ENCODE measurements at regions not wholly inside any gene's neighbourhood (a gene's known extent, or its start where the extent isn't known, plus 50 kb on each side); places are given as distances from the start of the nearest gene placed in this dataset.

GRCh38 chr11:111194860-111195568 lies 50.5 kb upstream of the POU2AF2 start:
- Histone ChIP-seq H3K27me3 (ENCODE audit: control insufficient read depth in 3 of 3, insufficient read depth in 3 of 3, low read length in 3 of 3) (no peaks in the 10 kb centered on the region), H3K4me1 (ENCODE audit: control insufficient read depth in 3 of 3, insufficient read depth in 3 of 3, low read length in 3 of 3) (no peaks in the 10 kb centered on the region), H3K4me3 (ENCODE audit: low read length in 3 of 3) (no peak overlapping the region), H3K36me3 (ENCODE audit: control insufficient read depth in 3 of 3, insufficient read depth in 3 of 3, low read length in 3 of 3) (no peaks in the 10 kb centered on the region), H3K27ac (ENCODE audit: low read depth, low read length) (no peak overlapping the region), H3K9ac (ENCODE audit: low read depth in 1 of 3, low read length in 3 of 3) (peak overlapping the region in 1 of 3 donors; percentile 20), H3K9me3 (ENCODE audit: control insufficient read depth in 3 of 3, low read length in 3 of 3) (no peaks in the 10 kb centered on the region)

DNA sequence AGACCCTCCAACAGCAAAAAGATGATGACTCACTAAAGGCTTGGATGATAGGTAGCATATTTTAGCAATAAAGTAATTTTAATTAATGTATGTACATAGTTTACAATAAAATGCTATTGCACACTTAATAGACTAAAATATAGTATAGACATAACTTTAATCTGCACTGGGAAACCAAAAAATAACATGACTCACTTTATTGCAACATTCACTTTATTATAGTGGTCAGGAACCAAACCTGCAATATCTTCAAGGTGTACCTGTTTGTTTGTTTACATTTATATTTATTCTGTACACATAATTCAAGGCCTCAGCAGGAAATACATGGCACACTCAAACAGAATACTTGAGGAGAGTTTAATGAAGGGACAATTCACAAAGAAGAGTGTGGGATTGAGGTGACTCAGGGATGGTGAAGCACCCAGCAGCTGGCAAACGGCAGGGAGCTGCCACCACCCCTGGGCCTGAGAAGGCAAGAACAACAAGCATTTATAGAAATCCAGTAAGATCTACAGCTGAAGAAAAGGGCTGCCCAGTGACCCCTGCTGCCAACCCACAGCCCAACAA lies 51.5 kb upstream of the POU2AF2 start:
- H3K9me3 ChIP-seq (ENCODE audit: control insufficient read depth in 3 of 3, low read length in 3 of 3), result no peaks in the 10 kb centered on the region
- H3K27me3 ChIP-seq (ENCODE audit: control insufficient read depth in 3 of 3, insufficient read depth in 3 of 3, low read length in 3 of 3), result no peaks in the 10 kb centered on the region
- H3K27ac ChIP-seq (ENCODE audit: low read depth, low read length), result no peak overlapping the region
- no peak overlapping the region for H3K9ac ChIP-seq (ENCODE audit: low read depth in 1 of 3, low read length in 3 of 3)
- H3K4me3 ChIP-seq (ENCODE audit: low read length in 3 of 3), result no peak overlapping the region
- H3K36me3 ChIP-seq (ENCODE audit: control insufficient read depth in 3 of 3, insufficient read depth in 3 of 3, low read length in 3 of 3), result no peaks in the 10 kb centered on the region
- H3K4me1 ChIP-seq (ENCODE audit: control insufficient read depth in 3 of 3, insufficient read depth in 3 of 3, low read length in 3 of 3), result no peaks in the 10 kb centered on the region

- Histone ChIP-seq H3K27me3 (ENCODE audit: control insufficient read depth in 3 of 3, insufficient read depth in 3 of 3, low read length in 3 of 3) (no peaks in the 10 kb centered on the region), H3K4me1 (ENCODE audit: control insufficient read depth in 3 of 3, insufficient read depth in 3 of 3, low read length in 3 of 3) (no peaks in the 10 kb centered on the region), H3K9me3 (ENCODE audit: control insufficient read depth in 3 of 3, low read length in 3 of 3) (no peaks in the 10 kb centered on the region), H3K36me3 (ENCODE audit: control insufficient read depth in 3 of 3, insufficient read depth in 3 of 3, low read length in 3 of 3) (no peaks in the 10 kb centered on the region), H3K4me3 (ENCODE audit: low read length in 3 of 3) (no peak overlapping the region), H3K27ac (ENCODE audit: low read depth, low read length) (no peak overlapping the region), H3K9ac (ENCODE audit: low read depth in 1 of 3, low read length in 3 of 3) (no peak overlapping the region)
Observed at GRCh38 chr11:111189466-111189865, 56.1 kb upstream of the POU2AF2 start.

- H3K36me3 ChIP-seq (ENCODE audit: control insufficient read depth in 3 of 3, insufficient read depth in 3 of 3, low read length in 3 of 3), result no peaks in the 10 kb centered on the region
- H3K4me3 ChIP-seq (ENCODE audit: low read length in 3 of 3), result no peak overlapping the region
- no peak overlapping the region for H3K9ac ChIP-seq (ENCODE audit: low read depth in 1 of 3, low read length in 3 of 3)
- H3K27me3 ChIP-seq (ENCODE audit: control insufficient read depth in 3 of 3, insufficient read depth in 3 of 3, low read length in 3 of 3), result no peaks in the 10 kb centered on the region
- no peaks in the 10 kb centered on the region for H3K9me3 ChIP-seq (ENCODE audit: control insufficient read depth in 3 of 3, low read length in 3 of 3)
- H3K4me1 ChIP-seq (ENCODE audit: control insufficient read depth in 3 of 3, insufficient read depth in 3 of 3, low read length in 3 of 3), result no peaks in the 10 kb centered on the region
- H3K27ac ChIP-seq (ENCODE audit: low read depth, low read length), result no peak overlapping the region
Observed at GRCh38 chr11:111186308-111186915, 59.1 kb upstream of the POU2AF2 start.

DNA sequence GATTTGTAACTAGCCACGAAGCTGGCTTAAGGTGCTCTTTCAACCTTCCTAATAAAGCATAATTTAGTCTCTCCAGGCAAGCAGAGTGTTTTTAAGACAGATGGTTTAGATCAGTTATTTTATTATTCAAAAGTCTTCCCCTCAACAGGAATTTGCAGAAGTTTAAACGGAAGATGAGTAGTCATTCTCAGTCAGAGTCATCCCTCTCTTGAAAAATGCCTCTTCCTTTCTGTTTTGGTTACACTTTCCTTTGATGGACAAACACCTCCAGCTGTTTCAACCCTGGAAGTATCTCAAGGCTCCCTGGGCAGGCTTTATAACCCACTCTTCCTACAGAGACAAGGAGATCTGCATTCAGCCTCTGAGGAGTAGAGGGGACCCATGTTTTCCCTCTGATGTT lies 60.3 kb upstream of the POU2AF2 start:
- Histone ChIP-seq H3K36me3 (ENCODE audit: control insufficient read depth in 3 of 3, insufficient read depth in 3 of 3, low read length in 3 of 3) (no peaks in the 10 kb centered on the region), H3K27ac (ENCODE audit: low read depth, low read length) (no peak overlapping the region), H3K4me1 (ENCODE audit: control insufficient read depth in 3 of 3, insufficient read depth in 3 of 3, low read length in 3 of 3) (no peaks in the 10 kb centered on the region), H3K9me3 (ENCODE audit: control insufficient read depth in 3 of 3, low read length in 3 of 3) (no peaks in the 10 kb centered on the region), H3K27me3 (ENCODE audit: control insufficient read depth in 3 of 3, insufficient read depth in 3 of 3, low read length in 3 of 3) (no peaks in the 10 kb centered on the region), H3K4me3 (ENCODE audit: low read length in 3 of 3) (no peak overlapping the region), H3K9ac (ENCODE audit: low read depth in 1 of 3, low read length in 3 of 3) (no peak overlapping the region)

DNA sequence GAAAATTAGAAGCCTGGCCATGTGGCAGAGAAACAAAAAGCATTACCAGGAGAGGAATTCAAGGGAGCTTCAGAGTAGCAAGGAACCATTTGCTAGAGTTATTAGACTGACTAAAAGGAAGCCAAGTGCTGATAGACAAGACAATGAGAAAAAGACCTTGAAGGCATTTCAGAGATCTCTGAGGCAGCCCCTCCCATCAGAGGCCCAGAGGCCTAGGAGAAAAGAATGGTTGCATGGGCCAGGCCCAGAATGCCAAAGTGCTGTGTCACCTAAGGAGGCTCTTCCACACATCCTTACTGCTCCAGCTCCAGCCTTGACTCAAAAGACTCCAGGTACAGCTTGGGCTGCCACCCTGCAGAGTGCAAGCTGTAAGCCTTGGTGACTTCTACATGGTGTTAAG lies 61.8 kb upstream of the POU2AF2 start:
- H3K36me3 ChIP-seq (ENCODE audit: control insufficient read depth in 3 of 3, insufficient read depth in 3 of 3, low read length in 3 of 3), result no peaks in the 10 kb centered on the region
- H3K4me1 ChIP-seq (ENCODE audit: control insufficient read depth in 3 of 3, insufficient read depth in 3 of 3, low read length in 3 of 3), result no peaks in the 10 kb centered on the region
- no peaks in the 10 kb centered on the region for H3K9me3 ChIP-seq (ENCODE audit: control insufficient read depth in 3 of 3, low read length in 3 of 3)
- no peaks in the 10 kb centered on the region for H3K27me3 ChIP-seq (ENCODE audit: control insufficient read depth in 3 of 3, insufficient read depth in 3 of 3, low read length in 3 of 3)
- H3K9ac ChIP-seq (ENCODE audit: low read depth in 1 of 3, low read length in 3 of 3), result no peak overlapping the region
- H3K27ac ChIP-seq (ENCODE audit: low read depth, low read length), result no peak overlapping the region
- no peak overlapping the region for H3K4me3 ChIP-seq (ENCODE audit: low read length in 3 of 3)

DNA sequence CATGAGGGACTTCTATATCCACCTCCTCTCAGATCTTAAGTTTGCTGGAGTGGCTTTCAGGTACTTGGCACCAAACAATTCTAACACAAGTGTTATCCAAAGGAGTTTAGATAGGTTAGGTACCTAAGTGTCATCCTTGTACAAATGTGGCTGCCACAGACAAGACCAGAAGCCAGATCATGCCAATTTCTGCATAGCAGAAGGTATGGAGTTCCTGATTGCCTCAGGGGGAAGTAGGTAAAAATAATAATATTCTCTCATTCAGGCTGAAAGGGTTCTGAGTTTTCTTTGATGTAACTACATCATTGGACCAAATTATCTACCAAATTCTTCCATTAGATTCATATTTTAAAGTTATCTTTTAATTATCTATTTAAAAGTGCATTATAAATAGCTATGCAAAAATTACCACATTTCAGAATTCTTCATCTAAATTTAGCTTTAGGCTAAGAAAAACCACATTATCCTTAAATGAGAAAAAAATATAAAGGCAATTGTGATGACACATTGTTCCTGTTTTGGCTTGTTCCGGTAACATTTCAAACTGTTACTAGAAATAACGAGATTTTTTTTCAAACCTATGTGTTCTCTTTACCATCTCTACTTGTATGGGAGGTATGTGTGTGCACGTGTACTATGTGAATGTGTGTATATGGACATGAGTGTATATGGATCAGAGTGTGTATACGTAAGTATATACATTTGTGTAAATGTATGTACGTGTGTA lies 66.2 kb upstream of the POU2AF2 start:
- H3K4me3 ChIP-seq (ENCODE audit: low read length in 3 of 3), result no peak overlapping the region
- no peaks in the 10 kb centered on the region for H3K4me1 ChIP-seq (ENCODE audit: control insufficient read depth in 3 of 3, insufficient read depth in 3 of 3, low read length in 3 of 3)
- no peak overlapping the region for H3K27ac ChIP-seq (ENCODE audit: low read depth, low read length)
- H3K36me3 ChIP-seq (ENCODE audit: control insufficient read depth in 3 of 3, insufficient read depth in 3 of 3, low read length in 3 of 3), result no peaks in the 10 kb centered on the region
- no peak overlapping the region for H3K9ac ChIP-seq (ENCODE audit: low read depth in 1 of 3, low read length in 3 of 3)
- H3K9me3 ChIP-seq (ENCODE audit: control insufficient read depth in 3 of 3, low read length in 3 of 3), result no peaks in the 10 kb centered on the region
- no peaks in the 10 kb centered on the region for H3K27me3 ChIP-seq (ENCODE audit: control insufficient read depth in 3 of 3, insufficient read depth in 3 of 3, low read length in 3 of 3)

DNA sequence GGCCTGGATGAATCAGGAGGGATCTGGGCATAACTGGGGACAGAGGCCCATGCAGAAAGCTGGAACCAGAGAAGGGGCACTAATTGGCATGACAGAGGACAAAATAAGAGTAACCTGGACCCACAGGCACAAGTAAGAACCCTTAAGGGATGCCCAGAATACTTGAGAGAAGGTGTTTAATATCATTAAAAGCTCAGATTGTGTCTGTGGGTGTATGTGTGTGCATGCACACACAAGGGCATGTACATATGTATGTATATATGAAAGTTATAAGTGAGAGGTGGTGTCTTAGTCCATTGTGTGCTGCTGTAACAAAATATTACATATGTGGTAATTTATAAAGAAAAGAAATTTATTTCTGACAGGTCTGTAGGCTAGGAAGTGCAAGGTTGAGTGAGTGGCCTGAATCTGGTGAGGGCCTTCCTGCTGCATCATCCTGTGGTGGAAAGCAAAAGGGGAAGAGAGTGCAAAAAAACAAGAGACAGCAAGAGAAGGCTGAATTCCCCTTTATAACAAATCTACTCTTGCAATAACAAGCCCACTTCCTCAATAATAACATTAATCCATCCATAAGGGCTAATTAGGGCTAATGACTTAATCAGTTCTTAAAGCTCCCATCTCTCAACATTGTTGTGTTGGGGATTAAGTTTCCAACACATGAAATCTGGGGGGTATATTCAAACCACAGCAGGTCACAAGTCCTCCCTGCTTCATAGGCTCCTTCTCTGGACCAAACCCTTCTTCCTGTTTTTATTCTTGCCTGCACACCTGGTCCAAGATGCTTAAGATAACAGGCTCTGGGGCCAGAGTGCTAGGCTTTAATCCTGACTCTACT lies 68.3 kb upstream of the POU2AF2 start:
- no peaks in the 10 kb centered on the region for H3K27me3 ChIP-seq (ENCODE audit: control insufficient read depth in 3 of 3, insufficient read depth in 3 of 3, low read length in 3 of 3)
- no peak overlapping the region for H3K27ac ChIP-seq (ENCODE audit: low read depth, low read length)
- H3K36me3 ChIP-seq (ENCODE audit: control insufficient read depth in 3 of 3, insufficient read depth in 3 of 3, low read length in 3 of 3), result no peaks in the 10 kb centered on the region
- no peak overlapping the region for H3K9ac ChIP-seq (ENCODE audit: low read depth in 1 of 3, low read length in 3 of 3)
- H3K4me3 ChIP-seq (ENCODE audit: low read length in 3 of 3), result no peak overlapping the region
- no peaks in the 10 kb centered on the region for H3K4me1 ChIP-seq (ENCODE audit: control insufficient read depth in 3 of 3, insufficient read depth in 3 of 3, low read length in 3 of 3)
- H3K9me3 ChIP-seq (ENCODE audit: control insufficient read depth in 3 of 3, low read length in 3 of 3), result no peaks in the 10 kb centered on the region

GRCh38 chr11:111176603-111177002 lies 68.9 kb upstream of the POU2AF2 start:
- Histone ChIP-seq H3K4me3 (ENCODE audit: low read length in 3 of 3) (no peak overlapping the region), H3K27me3 (ENCODE audit: control insufficient read depth in 3 of 3, insufficient read depth in 3 of 3, low read length in 3 of 3) (no peaks in the 10 kb centered on the region), H3K9ac (ENCODE audit: low read depth in 1 of 3, low read length in 3 of 3) (no peak overlapping the region), H3K27ac (ENCODE audit: low read depth, low read length) (no peak overlapping the region), H3K9me3 (ENCODE audit: control insufficient read depth in 3 of 3, low read length in 3 of 3) (no peaks in the 10 kb centered on the region), H3K36me3 (ENCODE audit: control insufficient read depth in 3 of 3, insufficient read depth in 3 of 3, low read length in 3 of 3) (no peaks in the 10 kb centered on the region), H3K4me1 (ENCODE audit: control insufficient read depth in 3 of 3, insufficient read depth in 3 of 3, low read length in 3 of 3) (no peaks in the 10 kb centered on the region)
